Kidney (tissue), 13 donors: ENCODE measurements at regions not wholly inside any gene's neighbourhood (a gene's known extent, or its start where the extent isn't known, plus 50 kb on each side); places are given as distances from the start of the nearest gene placed in this dataset.

ENCODE experiments used
- DNase-seq, 5 donors: peaks; one replicate each; pipeline ENCODE4 v3.0.0-alpha.2; 2013 to 2020
- FAIRE-seq: peaks from 2 replicates; lab custom pipeline; 2012; peaks lifted over from hg19 to GRCh38; lab: Jason Lieb, UNC
- H3K27ac ChIP-seq, 2 donors: one replicate each; pipeline ENCODE4 v1.7.0; 2013; ENCODE audit warnings: low read depth in 2 of 2, low read length in 2 of 2, inconsistent platforms in 1 of 2
- H3K27me3 ChIP-seq: one replicate; pipeline ENCODE4 v1.7.1; 2013; ENCODE audit warnings: low read length, inconsistent platforms; ENCODE audit not compliant: control insufficient read depth, insufficient read depth
- H3K36me3 ChIP-seq, 3 donors: one replicate each; pipeline versions ENCODE4 v1.7.0 to v1.7.1; 2013; ENCODE audit warnings: low read length in 3 of 3, control low read depth in 1 of 3, inconsistent platforms in 1 of 3; ENCODE audit not compliant: insufficient read depth in 3 of 3, control insufficient read depth in 2 of 3
- H3K4me1 ChIP-seq, 3 donors: one replicate each; pipeline versions ENCODE4 v1.7.0 to v1.7.1; 2013; ENCODE audit warnings: low read length in 3 of 3, inconsistent platforms in 1 of 3, low read depth in 1 of 3; ENCODE audit not compliant: control insufficient read depth in 2 of 3, insufficient read depth in 2 of 3
- H3K4me3 ChIP-seq, 3 donors: one replicate each; pipeline versions ENCODE4 v1.7.0 to v1.8.1; 2013; ENCODE audit warnings: low read length in 3 of 3, control low read depth in 1 of 3, inconsistent platforms in 1 of 3
- H3K9ac ChIP-seq, 3 donors: one replicate each; pipeline versions ENCODE4 v1.7.0 to v1.7.1; 2013; ENCODE audit warnings: low read length in 3 of 3, control low read depth in 1 of 3, inconsistent platforms in 1 of 3
- H3K9me3 ChIP-seq, 3 donors: one replicate each; pipeline versions ENCODE4 v1.7.0 to v1.7.1; 2013; ENCODE audit warnings: low read length in 3 of 3, control low read depth in 1 of 3, inconsistent platforms in 1 of 3; ENCODE audit not compliant: control insufficient read depth in 2 of 3, insufficient read depth in 1 of 3
- intact Hi-C: fragments of 100-400 bp; cut with DNase I; formaldehyde crosslinking; loops from one replicate; pipeline ENCODE4 v1.11.1; 2022
- TF ChIP-seq, protein P1 (sequence below): IDR thresholded peaks from 3 replicates; pipeline ENCODE4 v1.5.1; 2012; ENCODE audit warnings: mild to moderate bottlenecking, moderate library complexity, borderline replicate concordance; ENCODE audit not compliant: insufficient read depth; ENCODE audit errors: extremely low read depth
- donor health status: control.
- donor health status: control.
- donor health status: control.
- donor health status: control.
- donor health status: control.
- donor health status: DM: yes; HTN: yes; CAD: no.
- donor health status: Normal renal cell carcinoma (clear cell type).

DNA sequence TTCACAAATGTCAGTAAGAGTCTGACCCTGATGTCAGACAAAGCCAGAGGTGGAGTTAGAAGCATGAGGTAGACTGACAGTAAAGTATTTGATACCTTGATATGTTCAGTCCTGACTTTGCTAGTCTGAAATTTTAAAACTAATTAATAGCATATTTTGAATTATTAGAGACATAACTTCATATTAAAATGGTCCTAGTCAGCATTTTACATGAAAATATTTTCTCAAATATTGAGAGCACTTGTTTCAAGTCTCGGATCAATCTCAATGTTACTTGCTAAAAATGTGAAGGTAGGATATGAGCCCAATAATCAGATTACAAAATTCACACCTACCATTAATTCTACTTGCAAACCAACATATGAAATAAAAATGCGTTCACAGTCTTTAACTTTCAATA is 58.1 kb upstream of the TTC14 start:
- H3K27ac ChIP-seq, result no peak overlapping the region
- intact Hi-C loops, result no loop called here
- no peak overlapping the region for H3K4me3 ChIP-seq
- TF ChIP-seq, protein P1, sequence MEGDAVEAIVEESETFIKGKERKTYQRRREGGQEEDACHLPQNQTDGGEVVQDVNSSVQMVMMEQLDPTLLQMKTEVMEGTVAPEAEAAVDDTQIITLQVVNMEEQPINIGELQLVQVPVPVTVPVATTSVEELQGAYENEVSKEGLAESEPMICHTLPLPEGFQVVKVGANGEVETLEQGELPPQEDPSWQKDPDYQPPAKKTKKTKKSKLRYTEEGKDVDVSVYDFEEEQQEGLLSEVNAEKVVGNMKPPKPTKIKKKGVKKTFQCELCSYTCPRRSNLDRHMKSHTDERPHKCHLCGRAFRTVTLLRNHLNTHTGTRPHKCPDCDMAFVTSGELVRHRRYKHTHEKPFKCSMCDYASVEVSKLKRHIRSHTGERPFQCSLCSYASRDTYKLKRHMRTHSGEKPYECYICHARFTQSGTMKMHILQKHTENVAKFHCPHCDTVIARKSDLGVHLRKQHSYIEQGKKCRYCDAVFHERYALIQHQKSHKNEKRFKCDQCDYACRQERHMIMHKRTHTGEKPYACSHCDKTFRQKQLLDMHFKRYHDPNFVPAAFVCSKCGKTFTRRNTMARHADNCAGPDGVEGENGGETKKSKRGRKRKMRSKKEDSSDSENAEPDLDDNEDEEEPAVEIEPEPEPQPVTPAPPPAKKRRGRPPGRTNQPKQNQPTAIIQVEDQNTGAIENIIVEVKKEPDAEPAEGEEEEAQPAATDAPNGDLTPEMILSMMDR, result no peak
- H3K4me1 ChIP-seq, result no peaks in the 10 kb centered on the region
- FAIRE-seq (no peak), DNase-seq (no peak)
- no peaks in the 10 kb centered on the region for H3K36me3 ChIP-seq
- no peaks in the 10 kb centered on the region for H3K9me3 ChIP-seq
- H3K9ac ChIP-seq, result no peak overlapping the region
- no peaks in the 10 kb centered on the region for H3K27me3 ChIP-seq

DNA sequence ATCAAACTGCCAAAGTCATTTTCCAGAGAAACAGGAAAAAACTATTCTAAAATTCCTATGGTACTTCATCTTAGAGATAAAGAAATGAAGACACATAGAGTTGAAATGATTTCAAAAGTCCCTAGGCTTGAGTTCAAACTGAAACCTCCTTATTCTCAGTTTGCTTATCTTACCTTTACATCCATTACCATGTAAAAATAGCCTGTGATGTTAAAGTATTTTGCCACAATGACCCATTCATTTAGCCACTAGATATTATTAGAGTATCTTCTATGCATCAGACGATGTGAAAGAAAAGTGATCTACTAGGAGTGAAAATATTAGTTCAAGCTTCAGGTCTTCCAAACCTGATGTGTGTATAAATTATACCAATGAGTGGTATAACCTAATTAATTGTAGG is 55.1 kb upstream of the TTC14 start:
- intact Hi-C loops, result no loop called here
- no peak overlapping the region for H3K27ac ChIP-seq
- DNase-seq, result no peak
- no peaks in the 10 kb centered on the region for H3K4me1 ChIP-seq
- FAIRE-seq, result no peak
- H3K9ac ChIP-seq, result no peak overlapping the region
- TF ChIP-seq, protein P1, result no peak
- H3K4me3 ChIP-seq, result no peak overlapping the region
- no peaks in the 10 kb centered on the region for H3K36me3 ChIP-seq
- H3K27me3 ChIP-seq, result no peaks in the 10 kb centered on the region
- H3K9me3 ChIP-seq, result no peaks in the 10 kb centered on the region

DNA sequence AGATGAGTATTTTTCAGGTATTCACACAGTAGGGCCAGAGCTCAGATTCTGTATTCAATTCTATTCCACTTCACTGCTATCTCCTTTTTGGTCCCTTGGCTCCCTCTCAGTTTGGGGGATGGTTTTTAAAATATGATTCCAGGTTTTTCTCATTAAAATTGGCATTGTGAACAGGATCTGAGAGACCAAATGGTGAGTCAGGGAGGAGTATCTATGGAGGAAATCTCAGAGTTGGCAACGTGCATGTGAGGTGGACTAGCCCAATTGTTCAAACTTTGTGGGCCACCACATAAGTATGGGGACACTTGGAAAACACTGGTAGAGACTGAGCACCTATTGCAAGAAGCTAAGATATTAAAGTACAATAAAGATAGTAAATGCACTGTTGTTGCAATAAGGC is 53.9 kb upstream of the TTC14 start:
- Histone ChIP-seq H3K27ac (no peak overlapping the region), H3K27me3 (no peaks in the 10 kb centered on the region), H3K36me3 (no peaks in the 10 kb centered on the region), H3K4me3 (no peak overlapping the region), H3K9me3 (no peaks in the 10 kb centered on the region), H3K9ac (no peak overlapping the region), H3K4me1 (no peaks in the 10 kb centered on the region)
- DNase-seq (no peak), FAIRE-seq (no peak)
- TF ChIP-seq, protein P1, result no peak
- intact Hi-C loops, result no loop called here
